Stomach (tissue), 8 donors: ENCODE measurements at regions not wholly inside any gene's neighbourhood (a gene's known extent, or its start where the extent isn't known, plus 50 kb on each side); places are given as distances from the start of the nearest gene placed in this dataset.
A peak's percentile ranks its signal among the peaks of the same experiment; 100 is the strongest.

Experiments
- DNase-seq, 2 donors: peaks; one replicate each; pipeline versions ENCODE4 v3.0.0 to v3.0.0-alpha.2; 2013 to 2019
- H3K27ac ChIP-seq, 5 donors: fragments of 200-600 bp in 4 of 5; sonication (generic) in 4 of 5; one replicate each; pipeline ENCODE4 v1.5.1; 2013 to 2019; ENCODE audit warnings: mild to moderate bottlenecking in 1 of 5, moderate library complexity in 1 of 5
- H3K27me3 ChIP-seq, 3 donors: fragments of 200-600 bp; sonication (generic); one replicate each; pipeline ENCODE4 v1.5.1; 2017 to 2019; ENCODE audit warnings: mixed run types in 1 of 3
- H3K36me3 ChIP-seq, 4 donors: fragments of 200-600 bp; sonication (generic); 1 replicate in 3 of 4; 2 replicates in 1 of 4; pipeline ENCODE4 v1.5.1; 2016 to 2019
- H3K4me1 ChIP-seq, 4 donors: fragments of 200-600 bp; sonication (generic); one replicate each; pipeline ENCODE4 v1.5.1; 2016 to 2019
- H3K4me3 ChIP-seq, 4 donors: fragments of 200-600 bp; sonication (generic) in 3 of 4; one replicate each; pipeline ENCODE4 v1.5.1; 2016 to 2019; ENCODE audit warnings: mild to moderate bottlenecking in 1 of 4
- H3K9me3 ChIP-seq, 4 donors: fragments of 200-600 bp; sonication (generic); one replicate each; pipeline ENCODE4 v1.5.1; 2016 to 2019
- CTCF ChIP-seq, 7 experiments: fragments of 450-650 bp in 4 of 7; fragments of 200-600 bp in 3 of 7; sonication (generic) in 3 of 7; IDR thresholded peaks; one replicate each; pipeline ENCODE4 v1.5.1; 2016 to 2019; ENCODE audit warnings: antibody characterized with exemption in 7 of 7, control low read depth in 2 of 7, mild to moderate bottlenecking in 1 of 7
- EP300 ChIP-seq: sonication (generic); formaldehyde crosslinking; IDR thresholded peaks from one replicate; pipeline ENCODE4 v1.6.1; 2017; ENCODE audit warnings: antibody characterized with exemption
- POLR2A ChIP-seq, 4 donors: fragments of 450-650 bp; IDR thresholded peaks; one replicate each; pipeline ENCODE4 v1.6.1; 2016; ENCODE audit warnings: antibody characterized with exemption in 4 of 4, control low read depth in 2 of 4, mild to moderate bottlenecking in 1 of 4, moderate library complexity in 1 of 4
- POLR2AphosphoS5 ChIP-seq, 3 donors: sonication (generic); formaldehyde crosslinking; IDR thresholded peaks; one replicate each; pipeline ENCODE4 v1.6.1; 2016; ENCODE audit warnings: antibody characterized with exemption in 3 of 3
- WGBS, 5 donors: extraction: QIAGEN DNeasy Blood & Tissue Kit in 3 of 5; methylation state at CpG; one replicate each; pipeline versions ENCODE4 v1.1.5 to v1.1.7; 2013 to 2018; 5-methylcytosine and 5-hydroxymethylcytosine counted together
- intact Hi-C: fragments of 100-400 bp; cut with DNase I; formaldehyde crosslinking; loops from one replicate; pipeline ENCODE4 v1.15.1; 2023; ENCODE audit warnings: low total_unique reads
- donor health status: healthy with polysubstance abuse.
- donor health status: Bipolar disorder and iron deficiency.
- donor health status: healthy.

GRCh38 chr11:105371311-105371710 is 231.7 kb upstream of the CARD18 start:
- intact Hi-C loops: no loop called here
- no peaks in the 10 kb centered on the region for H3K4me1 ChIP-seq
- no peaks in the 10 kb centered on the region for H3K36me3 ChIP-seq
- H3K4me3 ChIP-seq: no peak overlapping the region
- no peaks in the 10 kb centered on the region for H3K27me3 ChIP-seq
- WGBS, 5 donors: 62 to 81% (median 70%) methylated on average over 4 of the region's 4 CpGs
- no peak overlapping the region for H3K27ac ChIP-seq
- peaks cover 0 to 8% (median 7%) of the 10 kb centered on the region in 4 donors for H3K9me3 ChIP-seq
- no peak for TF ChIP-seq EP300
- no peak for TF ChIP-seq POLR2AphosphoS5 (IDR thresholded peaks at IDR 0.05)
- TF ChIP-seq CTCF (IDR thresholded peaks at IDR 0.05): no peak
- TF ChIP-seq POLR2A (IDR thresholded peaks at IDR 0.05): no peak
- no peak for DNase-seq

GRCh38 chr11:105368711-105369110 is 229.1 kb upstream of the CARD18 start:
- WGBS, 5 donors: 23 to 32% (median 29%) methylated on average over 6 of the region's 6 CpGs
- intact Hi-C loops: no loop called here

GRCh38 chr11:105367129-105367528 is 227.6 kb upstream of the CARD18 start:
- intact Hi-C loops: no loop called here
- DNase-seq: no peak
- Histone ChIP-seq H3K27ac (no peak overlapping the region), H3K4me1 (no peaks in the 10 kb centered on the region), H3K36me3 (no peaks in the 10 kb centered on the region), H3K27me3 (no peaks in the 10 kb centered on the region), H3K9me3 (no peaks in the 10 kb centered on the region), H3K4me3 (no peak overlapping the region)
- TF ChIP-seq CTCF (IDR thresholded peaks at IDR 0.05) (no peak), POLR2AphosphoS5 (IDR thresholded peaks at IDR 0.05) (no peak), EP300 (no peak), POLR2A (IDR thresholded peaks at IDR 0.05) (no peak)

More at GRCh38 chr11:105368711-105369110, 229.1 kb upstream of the CARD18 start:
- Histone ChIP-seq H3K9me3 (no peaks in the 10 kb centered on the region), H3K4me1 (no peaks in the 10 kb centered on the region), H3K36me3 (no peaks in the 10 kb centered on the region), H3K4me3 (no peak overlapping the region), H3K27me3 (no peaks in the 10 kb centered on the region), H3K27ac (no peak overlapping the region)
- peak in 1 of 2 donors; percentile 85 for DNase-seq
- no peak for TF ChIP-seq EP300
- no peak for TF ChIP-seq POLR2AphosphoS5 (IDR thresholded peaks at IDR 0.05)
- no peak for TF ChIP-seq POLR2A (IDR thresholded peaks at IDR 0.05)
- TF ChIP-seq CTCF (IDR thresholded peaks at IDR 0.05): no peak

GRCh38 chr11:105361651-105362050 is 222.1 kb upstream of the CARD18 start:
- Histone ChIP-seq H3K4me3 (no peak overlapping the region), H3K4me1 (no peaks in the 10 kb centered on the region), H3K27ac (no peak overlapping the region), H3K9me3 (no peaks in the 10 kb centered on the region), H3K36me3 (no peaks in the 10 kb centered on the region), H3K27me3 (no peaks in the 10 kb centered on the region)
- no peak for DNase-seq
- TF ChIP-seq EP300 (no peak), CTCF (IDR thresholded peaks at IDR 0.05) (no peak), POLR2A (IDR thresholded peaks at IDR 0.05) (no peak)
- intact Hi-C loops: no loop called here
- 77 to 88% (median 80%) methylated on average over 1 of the region's 1 CpG for WGBS, 5 donors
